H9 (cell line): ENCODE measurements at regions not wholly inside any gene's neighbourhood (a gene's known extent, or its start where the extent isn't known, plus 50 kb on each side); places are given as distances from the start of the nearest gene placed in this dataset.

ENCODE experiments used
- DNase-seq: peaks from one replicate; pipeline ENCODE4 v3.0.0-alpha.2; 2017
- H2AFZ ChIP-seq: one replicate; pipeline ENCODE4 v1.6.1; 2013; ENCODE audit warnings: mild to moderate bottlenecking, low read length, control low read depth, moderate library complexity
- H2AK5ac ChIP-seq: 2 replicates; pipeline ENCODE4 v1.6.1; 2013; ENCODE audit warnings: low read length, control low read depth, mixed read lengths; ENCODE audit not compliant: insufficient read length
- H2BK120ac ChIP-seq: one replicate; pipeline ENCODE4 v1.6.1; 2013; ENCODE audit warnings: low read depth, mild to moderate bottlenecking, low read length, control low read depth, inconsistent platforms; ENCODE audit not compliant: poor library complexity, severe bottlenecking
- H2BK12ac ChIP-seq: 2 replicates; pipeline ENCODE4 v1.6.1; 2013; ENCODE audit warnings: low read length, control low read depth, mixed read lengths, low read depth; ENCODE audit not compliant: insufficient read length
- H2BK15ac ChIP-seq: 2 replicates; pipeline ENCODE4 v1.6.1; 2013; ENCODE audit warnings: low read depth, low read length, control low read depth
- H2BK20ac ChIP-seq: one replicate; pipeline ENCODE4 v1.6.1; 2013; ENCODE audit warnings: low read depth, mild to moderate bottlenecking, low read length, control low read depth, inconsistent platforms; ENCODE audit not compliant: poor library complexity, severe bottlenecking
- H2BK5ac ChIP-seq: 2 replicates; pipeline ENCODE4 v1.6.1; 2013; ENCODE audit warnings: low read length, control low read depth, mixed read lengths; ENCODE audit not compliant: insufficient read length
- H3K14ac ChIP-seq: 2 replicates; pipeline ENCODE4 v1.6.1; 2013; ENCODE audit warnings: low read length, control low read depth; ENCODE audit not compliant: insufficient read depth
- H3K18ac ChIP-seq: 2 replicates; pipeline ENCODE4 v1.6.1; 2013; ENCODE audit warnings: low read depth, mild to moderate bottlenecking, mixed read lengths, low read length, control low read depth; ENCODE audit not compliant: insufficient read length
- H3K23ac ChIP-seq: 2 replicates; pipeline ENCODE4 v1.6.1; 2013; ENCODE audit warnings: low read length, control low read depth, mixed read lengths, low read depth; ENCODE audit not compliant: insufficient read length
- H3K23me2 ChIP-seq: 2 replicates; pipeline ENCODE4 v1.6.1; 2013; ENCODE audit warnings: low read depth, mild to moderate bottlenecking, mixed read lengths, low read length, control low read depth; ENCODE audit not compliant: insufficient read length, poor library complexity, severe bottlenecking
- H3K27ac ChIP-seq: 2 replicates; pipeline ENCODE4 v1.5.1; 2013; ENCODE audit warnings: low read length, control low read depth, mixed read lengths, low read depth; ENCODE audit not compliant: insufficient read length
- H3K27me3 ChIP-seq: 2 replicates; pipeline ENCODE4 v1.6.1; 2013; ENCODE audit warnings: low read length, control low read depth, inconsistent platforms; ENCODE audit not compliant: insufficient read depth
- H3K4ac ChIP-seq: 2 replicates; pipeline ENCODE4 v1.6.1; 2013; ENCODE audit warnings: low read depth, mild to moderate bottlenecking, control low read depth, inconsistent platforms, low read length, moderate library complexity
- H3K4me1 ChIP-seq: 2 replicates; pipeline ENCODE4 v1.6.1; 2013; ENCODE audit warnings: low read length, control low read depth, inconsistent platforms; ENCODE audit not compliant: insufficient read depth
- H3K4me2 ChIP-seq: 2 replicates; pipeline ENCODE4 v1.6.1; 2013; ENCODE audit warnings: low read length, control low read depth, mixed read lengths; ENCODE audit not compliant: insufficient read length, insufficient read depth
- H3K56ac ChIP-seq: 2 replicates; pipeline ENCODE4 v1.6.1; 2013; ENCODE audit warnings: low read depth, mild to moderate bottlenecking, mixed read lengths, low read length, control low read depth; ENCODE audit not compliant: insufficient read length
- H3K79me1 ChIP-seq: 2 replicates; pipeline ENCODE4 v1.6.1; 2013; ENCODE audit warnings: low read depth, mild to moderate bottlenecking, moderate library complexity, low read length, control low read depth, inconsistent platforms; ENCODE audit not compliant: insufficient read depth, poor library complexity, severe bottlenecking
- H3K79me2 ChIP-seq: 2 replicates; pipeline ENCODE4 v1.6.1; 2013; ENCODE audit warnings: low read length, control low read depth, inconsistent platforms; ENCODE audit not compliant: insufficient read depth
- H3K9ac ChIP-seq: 2 replicates; pipeline ENCODE4 v1.6.1; 2013; ENCODE audit warnings: low read length, control low read depth, mixed read lengths; ENCODE audit not compliant: insufficient read length; ENCODE audit errors: extremely low read depth
- H3K9me3 ChIP-seq: one replicate; pipeline ENCODE4 v1.6.1; 2013; ENCODE audit warnings: low read depth, low read length, inconsistent platforms; ENCODE audit not compliant: control insufficient read depth
- H3T11ph ChIP-seq: one replicate; pipeline ENCODE4 v1.6.1; 2013; ENCODE audit warnings: mild to moderate bottlenecking, low read length, control low read depth, inconsistent platforms
- H4K20me1 ChIP-seq: one replicate; pipeline ENCODE4 v1.6.1; 2013; ENCODE audit not compliant: control insufficient read depth, insufficient read length, insufficient read depth
- H4K5ac ChIP-seq: 2 replicates; pipeline ENCODE4 v1.6.1; 2013; ENCODE audit warnings: low read depth, mild to moderate bottlenecking, mixed read lengths, low read length, control low read depth; ENCODE audit not compliant: insufficient read length
- H4K8ac ChIP-seq: replicated peaks from 2 replicates; pipeline ENCODE4 v1.6.1; 2013; ENCODE audit warnings: low read length, control low read depth, mixed read lengths, low read depth; ENCODE audit not compliant: insufficient read length
- H4K91ac ChIP-seq: 2 replicates; pipeline ENCODE4 v1.6.1; 2013; ENCODE audit warnings: low read depth, mild to moderate bottlenecking, moderate library complexity, mixed read lengths, low read length, control low read depth; ENCODE audit not compliant: insufficient read length
- H3K27ac Mint-ChIP-seq, 3 experiments: 2 replicates in 2 of 3; 3 replicates in 1 of 3; pipeline ENCODE4 v1.8.0; 2020 to 2021; ENCODE audit warnings: mixed read lengths in 3 of 3, mild to moderate bottlenecking in 1 of 3, moderate library complexity in 1 of 3
- H3K27me3 Mint-ChIP-seq: 2 replicates; pipeline ENCODE4 v1.8.0; 2021; ENCODE audit warnings: low read depth, mild to moderate bottlenecking, moderate library complexity, mixed read lengths
- H3K36me3 Mint-ChIP-seq, 3 experiments: 2 replicates in 2 of 3; 3 replicates in 1 of 3; pipeline ENCODE4 v1.8.0; 2020 to 2021; ENCODE audit warnings: low read depth in 3 of 3, mixed read lengths in 3 of 3; ENCODE audit not compliant: insufficient read depth in 1 of 3
- H3K4me1 Mint-ChIP-seq, 2 experiments: 2 replicates each; pipeline ENCODE4 v1.8.0; 2020; ENCODE audit warnings: mixed read lengths in 2 of 2
- H3K4me3 Mint-ChIP-seq, 2 experiments: 2 replicates in 1 of 2; 3 replicates in 1 of 2; pipeline ENCODE4 v1.8.0; 2020 to 2021; ENCODE audit warnings: mild to moderate bottlenecking in 2 of 2, mixed read lengths in 2 of 2, moderate library complexity in 1 of 2
- H3K9me3 Mint-ChIP-seq, 2 experiments: 2 replicates in 1 of 2; 3 replicates in 1 of 2; pipeline ENCODE4 v1.8.0; 2020; ENCODE audit warnings: mild to moderate bottlenecking in 2 of 2, mixed read lengths in 2 of 2, moderate library complexity in 1 of 2
- CTCF ChIP-seq: fragments of 200-600 bp; sonication (generic); conservative IDR thresholded peaks from 3 replicates; pipeline ENCODE4 v1.8.0; 2021; ENCODE audit warnings: antibody characterized with exemption, mild to moderate bottlenecking
- WGBS: extraction: QIAGEN DNeasy Blood & Tissue Kit; methylation state at CpG from one replicate; pipeline ENCODE4 v1.1.7; 2013; ENCODE audit warnings: missing lambda C conversion rate, low lambda C conversion rate, mixed read lengths; ENCODE audit not compliant: insufficient read length; ENCODE audit errors: extremely low coverage; 5-methylcytosine and 5-hydroxymethylcytosine counted together

DNA sequence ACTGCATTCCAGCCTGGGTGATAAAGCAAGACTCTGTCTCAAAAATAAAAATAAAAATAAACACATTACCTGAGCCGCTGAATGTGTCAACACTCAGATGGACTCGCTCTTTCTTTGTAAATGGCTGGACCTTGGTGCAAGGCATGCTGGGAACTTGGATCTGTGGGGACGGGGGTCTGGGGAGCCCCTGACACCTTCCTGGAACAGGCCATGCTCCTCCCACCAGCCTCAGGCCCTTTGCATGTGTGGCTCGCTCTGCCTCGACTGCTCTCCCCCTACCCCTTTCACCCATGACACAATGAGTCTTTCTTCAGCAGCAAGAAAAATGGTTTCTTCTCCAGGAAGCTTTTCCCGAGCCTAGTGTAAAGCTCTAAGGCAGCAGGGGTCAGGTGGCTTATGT, 94.0 kb upstream of the CDH5 start:
- Histone ChIP-seq H3K27ac (no peak overlapping the region), H4K20me1 (no peaks in the 10 kb centered on the region), H3K9ac (no peak overlapping the region), H4K8ac (no peak overlapping the region), H2AK5ac (no peak overlapping the region), H3K79me2 (no peaks in the 10 kb centered on the region), H3K56ac (no peak overlapping the region), H3K18ac (no peak overlapping the region), H4K91ac (no peak overlapping the region), H3K23ac (no peak overlapping the region), H3T11ph (no peak overlapping the region), H3K9me3 (no peaks in the 10 kb centered on the region), H3K27me3 (no peaks in the 10 kb centered on the region), H4K5ac (no peak overlapping the region), H3K4ac (no peak overlapping the region), H3K23me2 (no peaks in the 10 kb centered on the region), H2BK15ac (no peak overlapping the region), H2BK5ac (no peak overlapping the region), H3K79me1 (no peaks in the 10 kb centered on the region), H3K4me2 (no peak overlapping the region), H2BK12ac (no peak overlapping the region), H2AFZ (no peak overlapping the region), H3K14ac (no peak overlapping the region), H3K4me1 (no peaks in the 10 kb centered on the region), H2BK20ac (no peak overlapping the region), H2BK120ac (no peak overlapping the region)
- H3K27me3 Mint-ChIP-seq = peaks cover 28% of the 10 kb centered on the region
- H3K27ac Mint-ChIP-seq = no peak overlapping the region
- TF ChIP-seq CTCF = no peak
- peaks cover 0 to 5% of the 10 kb centered on the region in 2 experiments; a peak in 2 of 5 replicates for H3K9me3 Mint-ChIP-seq
- peak; percentile 14 for DNase-seq
- H3K4me3 Mint-ChIP-seq = no peak overlapping the region
- H3K4me1 Mint-ChIP-seq = peaks cover 29 to 31% of the 10 kb centered on the region in 2 experiments
- no CpG with 5 or more reads among the region's 6 CpGs for WGBS
- peaks cover 0 to 5% (median 2%) of the 10 kb centered on the region in 3 experiments; a peak in 3 of 7 replicates for H3K36me3 Mint-ChIP-seq
